ENCODE measurements at regions not wholly inside any gene's neighbourhood (a gene's known extent, or its start where the extent isn't known, plus 50 kb on each side); places are given as distances from the start of the nearest gene placed in this dataset.

DNA sequence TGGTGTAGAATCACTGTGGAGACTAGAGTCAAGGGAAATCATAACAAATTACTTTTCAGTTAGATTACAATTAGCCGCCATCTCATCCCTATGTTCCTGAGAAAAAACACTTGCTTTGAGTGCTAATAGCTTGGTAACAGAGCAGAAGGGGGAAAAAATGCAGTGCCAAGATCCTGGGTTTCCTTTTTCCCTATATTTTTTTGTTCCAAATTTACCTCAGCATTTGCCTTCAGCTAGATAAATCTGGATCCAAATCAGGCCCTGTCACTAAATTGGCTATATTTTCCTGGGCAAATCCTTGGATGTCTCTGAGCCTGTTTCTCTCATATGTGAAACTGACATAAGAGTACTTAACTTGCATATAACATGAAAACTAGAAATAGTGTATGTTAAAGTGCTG lies 86.0 kb downstream of the TENT5A start:
- TF ChIP-seq POLR2A (IDR thresholded peaks at IDR 0.05) = no peak
- no peaks in the 10 kb centered on the region for H3K27me3 ChIP-seq (replicated peaks; ENCODE audit: insufficient read depth)
- DNase-seq (ENCODE audit: low spot score) = no peak
- no peak overlapping the region for H3K4me3 ChIP-seq
- no peaks in the 10 kb centered on the region for H3K36me3 ChIP-seq
- 90% methylated on average over 1 of the region's 1 CpG for WGBS
- H3K27ac ChIP-seq = no peak overlapping the region
- no peaks in the 10 kb centered on the region for H3K4me1 ChIP-seq (replicated peaks)
- no peaks in the 10 kb centered on the region for H3K9me3 ChIP-seq
- intact Hi-C loops (cut with DNase I) = no loop called here

DNA sequence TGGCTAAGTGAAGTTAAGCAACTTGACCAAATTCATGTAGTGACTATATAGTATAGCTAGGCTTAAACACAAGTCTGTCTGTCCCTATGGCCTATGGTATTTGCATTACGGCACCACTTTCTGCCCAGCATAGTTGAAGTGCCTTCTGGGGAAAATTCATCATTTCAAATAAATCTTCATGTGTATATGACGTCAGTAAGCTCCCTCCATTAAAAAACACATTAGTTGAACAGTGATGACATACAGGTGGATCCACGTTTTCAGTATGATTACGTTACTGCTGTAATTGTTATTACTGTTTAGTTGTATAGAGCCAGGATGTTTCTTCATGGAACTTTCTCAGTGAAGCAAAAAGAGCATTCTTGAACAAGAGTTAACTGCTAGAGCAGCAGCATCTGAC lies 96.2 kb downstream of the TENT5A start:
- Histone ChIP-seq H3K9me3 (no peaks in the 10 kb centered on the region), H3K36me3 (no peaks in the 10 kb centered on the region), H3K4me1 (replicated peaks) (no peaks in the 10 kb centered on the region), H3K4me3 (no peak overlapping the region), H3K27ac (no peak overlapping the region), H3K27me3 (replicated peaks; ENCODE audit: insufficient read depth) (no peaks in the 10 kb centered on the region)
- intact Hi-C loops (cut with DNase I) = no loop called here
- WGBS = 88% methylated on average over 4 of the region's 4 CpGs
- no peak for DNase-seq (ENCODE audit: low spot score)
- no peak for TF ChIP-seq POLR2A (IDR thresholded peaks at IDR 0.05)
- TF ChIP-seq, protein P1, sequence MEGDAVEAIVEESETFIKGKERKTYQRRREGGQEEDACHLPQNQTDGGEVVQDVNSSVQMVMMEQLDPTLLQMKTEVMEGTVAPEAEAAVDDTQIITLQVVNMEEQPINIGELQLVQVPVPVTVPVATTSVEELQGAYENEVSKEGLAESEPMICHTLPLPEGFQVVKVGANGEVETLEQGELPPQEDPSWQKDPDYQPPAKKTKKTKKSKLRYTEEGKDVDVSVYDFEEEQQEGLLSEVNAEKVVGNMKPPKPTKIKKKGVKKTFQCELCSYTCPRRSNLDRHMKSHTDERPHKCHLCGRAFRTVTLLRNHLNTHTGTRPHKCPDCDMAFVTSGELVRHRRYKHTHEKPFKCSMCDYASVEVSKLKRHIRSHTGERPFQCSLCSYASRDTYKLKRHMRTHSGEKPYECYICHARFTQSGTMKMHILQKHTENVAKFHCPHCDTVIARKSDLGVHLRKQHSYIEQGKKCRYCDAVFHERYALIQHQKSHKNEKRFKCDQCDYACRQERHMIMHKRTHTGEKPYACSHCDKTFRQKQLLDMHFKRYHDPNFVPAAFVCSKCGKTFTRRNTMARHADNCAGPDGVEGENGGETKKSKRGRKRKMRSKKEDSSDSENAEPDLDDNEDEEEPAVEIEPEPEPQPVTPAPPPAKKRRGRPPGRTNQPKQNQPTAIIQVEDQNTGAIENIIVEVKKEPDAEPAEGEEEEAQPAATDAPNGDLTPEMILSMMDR (IDR thresholded peaks at IDR 0.05) = no peak
- TF ChIP-seq POLR2AphosphoS5 (IDR thresholded peaks at IDR 0.05) = no peak

DNA sequence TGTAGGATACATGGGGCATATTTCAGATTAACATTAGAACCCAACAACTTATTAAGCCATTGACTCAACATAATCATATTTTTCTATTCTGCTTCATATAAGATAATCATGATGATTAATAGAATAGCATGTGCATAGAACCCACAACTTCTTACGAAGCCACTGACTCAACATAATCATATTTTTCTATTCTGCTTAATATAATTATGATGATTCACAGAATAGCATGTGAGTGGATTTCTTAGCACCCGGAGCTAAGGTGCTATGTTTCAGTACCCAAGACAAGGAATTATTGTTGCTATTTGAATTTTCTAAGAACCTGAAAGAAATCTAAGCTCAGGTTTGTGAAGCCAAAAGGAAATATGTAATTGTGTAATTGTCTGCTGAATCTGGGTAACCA lies 96.8 kb downstream of the TENT5A start:
- Histone ChIP-seq H3K9me3 (no peaks in the 10 kb centered on the region), H3K27me3 (replicated peaks; ENCODE audit: insufficient read depth) (no peaks in the 10 kb centered on the region), H3K27ac (no peak overlapping the region), H3K4me1 (replicated peaks) (no peaks in the 10 kb centered on the region), H3K4me3 (no peak overlapping the region), H3K36me3 (no peaks in the 10 kb centered on the region)
- intact Hi-C loops (cut with DNase I) = no loop called here
- DNase-seq (ENCODE audit: low spot score) = no peak
- 93% methylated on average over 2 of the region's 2 CpGs for WGBS
- no peak for TF ChIP-seq POLR2A (IDR thresholded peaks at IDR 0.05)
- no peak for TF ChIP-seq POLR2AphosphoS5 (IDR thresholded peaks at IDR 0.05)
- TF ChIP-seq, protein P1 (IDR thresholded peaks at IDR 0.05) = no peak

DNA sequence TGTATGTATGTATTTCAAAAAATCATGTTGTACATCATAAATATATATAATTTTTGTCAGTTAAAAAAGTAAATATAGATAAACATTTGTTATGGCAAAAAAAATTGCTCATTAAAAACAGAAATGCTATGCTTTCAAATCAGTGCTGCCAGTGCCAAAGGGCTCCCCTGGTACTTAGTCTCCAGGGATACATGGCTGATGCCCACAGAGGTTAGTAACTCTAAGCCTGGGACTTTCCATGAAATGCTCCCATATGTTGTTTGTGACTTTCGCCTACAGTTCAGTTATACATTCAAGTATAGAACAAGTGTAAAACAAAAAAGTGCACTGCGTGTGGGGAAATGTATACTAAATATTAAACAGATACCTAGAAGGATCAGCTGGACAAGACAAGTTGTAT lies 104.0 kb downstream of the TENT5A start:
- Histone ChIP-seq H3K27ac (no peak overlapping the region), H3K9me3 (no peaks in the 10 kb centered on the region), H3K27me3 (replicated peaks; ENCODE audit: insufficient read depth) (no peaks in the 10 kb centered on the region), H3K36me3 (no peaks in the 10 kb centered on the region), H3K4me3 (no peak overlapping the region), H3K4me1 (replicated peaks) (no peaks in the 10 kb centered on the region)
- WGBS = 96% methylated on average over 2 of the region's 2 CpGs
- no peak for DNase-seq (ENCODE audit: low spot score)
- TF ChIP-seq POLR2AphosphoS5 (IDR thresholded peaks at IDR 0.05) = no peak
- TF ChIP-seq, protein P1 (IDR thresholded peaks at IDR 0.05) = no peak
- no peak for TF ChIP-seq POLR2A (IDR thresholded peaks at IDR 0.05)
- intact Hi-C loops (cut with DNase I) = no loop called here

DNA sequence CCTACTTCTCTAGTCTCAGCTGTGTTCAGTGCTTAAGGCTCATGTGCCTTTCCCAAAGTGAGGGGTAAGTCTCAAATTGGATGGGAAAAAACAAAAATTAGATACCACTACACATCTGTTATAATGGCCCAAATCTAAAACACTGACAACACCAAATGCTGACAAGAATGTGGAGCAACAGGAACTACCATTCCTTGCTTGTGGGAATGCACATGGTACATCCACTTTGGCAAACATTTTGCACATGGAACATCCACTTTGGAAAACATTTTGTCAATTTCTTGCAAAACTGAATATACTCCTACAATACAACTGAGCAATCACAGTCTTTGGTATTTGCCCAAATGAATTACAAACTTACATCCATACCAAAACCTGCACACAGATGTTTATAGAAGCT lies 109.3 kb downstream of the TENT5A start:
- H3K4me3 ChIP-seq = no peak overlapping the region
- TF ChIP-seq, protein P1 (IDR thresholded peaks at IDR 0.05) = no peak
- TF ChIP-seq POLR2A (IDR thresholded peaks at IDR 0.05) (no peak), POLR2AphosphoS5 (IDR thresholded peaks at IDR 0.05) (no peak)
- no peak overlapping the region for H3K27ac ChIP-seq
- H3K36me3 ChIP-seq = no peaks in the 10 kb centered on the region
- H3K9me3 ChIP-seq = no peaks in the 10 kb centered on the region
- intact Hi-C loops (cut with DNase I) = no loop called here
- H3K27me3 ChIP-seq (replicated peaks; ENCODE audit: insufficient read depth) = no peaks in the 10 kb centered on the region
- H3K4me1 ChIP-seq (replicated peaks) = no peaks in the 10 kb centered on the region
- no peak for DNase-seq (ENCODE audit: low spot score)

All from prostate gland (tissue), 2 donors.